Mammary epithelial cell (primary cell): ENCODE measurements at regions not wholly inside any gene's neighbourhood (a gene's known extent, or its start where the extent isn't known, plus 50 kb on each side); places are given as distances from the start of the nearest gene placed in this dataset.

Experiments used
- CTCF ChIP-seq, 2 donors: IDR thresholded peaks in 1 of 2; conservative IDR thresholded peaks in 1 of 2; 2 replicates each; pipeline ENCODE4 v1.5.1; 2011 to 2012; ENCODE audit warnings: inconsistent platforms in 2 of 2, low read length in 2 of 2, mild to moderate bottlenecking in 2 of 2, control low read depth in 1 of 2, low read depth in 1 of 2; ENCODE audit not compliant: insufficient read depth in 1 of 2; ENCODE audit errors: extremely low read depth in 1 of 2
- EZH2 ChIP-seq: IDR thresholded peaks from 2 replicates; pipeline ENCODE4 v1.6.1; 2012; ENCODE audit warnings: low read length, inconsistent platforms, borderline replicate concordance

GRCh38 chr2:167752734-167753133, 494.7 kb downstream of the STK39 start:
- TF ChIP-seq CTCF (conservative IDR thresholded peaks at IDR 0.05 in 1 of 2, IDR thresholded peaks at IDR 0.05 in 1 of 2; ENCODE audit: extremely low read depth in 1 of 2, insufficient read depth in 1 of 2, low read depth in 1 of 2, low read length in 2 of 2) (no peak), EZH2 (no peak)
